ENCODE measurements at regions not wholly inside any gene's neighbourhood (a gene's known extent, or its start where the extent isn't known, plus 50 kb on each side); places are given as distances from the start of the nearest gene placed in this dataset.
"Not testable (repeated sequence)": the region's sequence is repeated elsewhere in the genome, so short reads cannot be mapped to it uniquely, and the experiment has no call there.

- H3K4me3 ChIP-seq = no peak overlapping the region
- DNase-seq = peak; percentile 30 to 64
- H3K27ac ChIP-seq = no peak overlapping the region
- H3K36me3 ChIP-seq = no peaks in the 10 kb centered on the region
- no peaks in the 10 kb centered on the region for H3K27me3 ChIP-seq
- no peaks in the 10 kb centered on the region for H3K4me1 ChIP-seq
- peaks cover 7% of the 10 kb centered on the region; the same call in 1 of the 2 replicates for H3K9me3 ChIP-seq (replicated peaks)
These were observed 57.3 kb upstream of the ADGRA3 start for GRCh38 chr4:22573198-22573597.

GRCh38 chr4:22573641-22574040, 57.8 kb upstream of the ADGRA3 start:
- Histone ChIP-seq H3K27me3 (no peaks in the 10 kb centered on the region), H3K4me1 (no peaks in the 10 kb centered on the region), H3K4me3 (no peak overlapping the region), H3K9me3 (replicated peaks) (peaks cover 7% of the 10 kb centered on the region; the same call in 1 of the 2 replicates), H3K27ac (no peak overlapping the region), H3K36me3 (no peaks in the 10 kb centered on the region)
- DNase-seq = no peak

GRCh38 chr4:22574424-22574823, 58.6 kb upstream of the ADGRA3 start:
- H3K27me3 ChIP-seq = no peaks in the 10 kb centered on the region
- no peak overlapping the region for H3K27ac ChIP-seq
- peaks cover 7% of the 10 kb centered on the region; the same call in 1 of the 2 replicates for H3K9me3 ChIP-seq (replicated peaks)
- no peak for DNase-seq
- H3K36me3 ChIP-seq = no peaks in the 10 kb centered on the region
- H3K4me3 ChIP-seq = no peak overlapping the region
- H3K4me1 ChIP-seq = no peaks in the 10 kb centered on the region

GRCh38 chr4:22574880-22575279, 59.0 kb upstream of the ADGRA3 start:
- no peaks in the 10 kb centered on the region for H3K36me3 ChIP-seq
- peaks cover 6% of the 10 kb centered on the region; the same call in 1 of the 2 replicates for H3K9me3 ChIP-seq (replicated peaks)
- no peak overlapping the region for H3K4me3 ChIP-seq
- no peaks in the 10 kb centered on the region for H3K27me3 ChIP-seq
- DNase-seq = no peak
- H3K4me1 ChIP-seq = no peaks in the 10 kb centered on the region
- H3K27ac ChIP-seq = no peak overlapping the region

GRCh38 chr4:22587253-22587652, 71.4 kb upstream of the ADGRA3 start:
- no peak overlapping the region for H3K27ac ChIP-seq
- no peaks in the 10 kb centered on the region for H3K9me3 ChIP-seq (replicated peaks)
- H3K36me3 ChIP-seq = no peaks in the 10 kb centered on the region
- no peaks in the 10 kb centered on the region for H3K27me3 ChIP-seq
- DNase-seq = no peak
- no peaks in the 10 kb centered on the region for H3K4me1 ChIP-seq
- no peak overlapping the region for H3K4me3 ChIP-seq

- H3K4me1 ChIP-seq = no peaks in the 10 kb centered on the region
- no peaks in the 10 kb centered on the region for H3K27me3 ChIP-seq
These were observed 78.1 kb upstream of the ADGRA3 start for GRCh38 chr4:22593933-22594332.

GRCh38 chr4:22595684-22596083, 79.8 kb upstream of the ADGRA3 start:
- Histone ChIP-seq H3K4me3 (no peak overlapping the region), H3K36me3 (no peaks in the 10 kb centered on the region), H3K4me1 (no peaks in the 10 kb centered on the region), H3K27me3 (no peaks in the 10 kb centered on the region), H3K9me3 (replicated peaks) (no peaks in the 10 kb centered on the region), H3K27ac (no peak overlapping the region)
- no peak for DNase-seq

More at GRCh38 chr4:22593933-22594332, 78.1 kb upstream of the ADGRA3 start:
- DNase-seq = no peak
- Histone ChIP-seq H3K4me3 (no peak overlapping the region), H3K27ac (no peak overlapping the region), H3K36me3 (no peaks in the 10 kb centered on the region), H3K9me3 (replicated peaks) (no peaks in the 10 kb centered on the region)

- Histone ChIP-seq H3K36me3 (no peaks in the 10 kb centered on the region), H3K4me3 (no peak overlapping the region), H3K27ac (no peak overlapping the region), H3K27me3 (no peaks in the 10 kb centered on the region), H3K4me1 (no peaks in the 10 kb centered on the region), H3K9me3 (replicated peaks) (no peaks in the 10 kb centered on the region)
- no peak for DNase-seq
These were observed 80.5 kb upstream of the ADGRA3 start for GRCh38 chr4:22596409-22596808.

GRCh38 chr4:22597471-22597870, 81.6 kb upstream of the ADGRA3 start:
- no peaks in the 10 kb centered on the region for H3K36me3 ChIP-seq
- no peaks in the 10 kb centered on the region for H3K4me1 ChIP-seq
- no peak overlapping the region for H3K27ac ChIP-seq
- no peak for DNase-seq
- H3K9me3 ChIP-seq (replicated peaks) = no peaks in the 10 kb centered on the region
- H3K27me3 ChIP-seq = no peaks in the 10 kb centered on the region
- H3K4me3 ChIP-seq = no peak overlapping the region

- not testable (repeated sequence) for H3K27me3 ChIP-seq; H3K36me3 ChIP-seq; H3K9me3 ChIP-seq (replicated peaks); DNase-seq; H3K4me1 ChIP-seq; H3K27ac ChIP-seq; H3K4me3 ChIP-seq
These were observed 82.5 kb upstream of the ADGRA3 start for GRCh38 chr4:22598113-22599047.

- not testable (repeated sequence) for H3K36me3 ChIP-seq; H3K9me3 ChIP-seq (replicated peaks); H3K27ac ChIP-seq; H3K4me3 ChIP-seq; H3K4me1 ChIP-seq; H3K27me3 ChIP-seq; DNase-seq
These were observed 83.5 kb upstream of the ADGRA3 start for GRCh38 chr4:22599228-22599928.

GRCh38 chr4:22599929-22600432, 84.1 kb upstream of the ADGRA3 start:
- H3K36me3 ChIP-seq; DNase-seq; H3K27ac ChIP-seq; H3K4me1 ChIP-seq; H3K9me3 ChIP-seq (replicated peaks); H3K27me3 ChIP-seq; H3K4me3 ChIP-seq: not testable (repeated sequence)

GRCh38 chr4:22601638-22602037, 85.8 kb upstream of the ADGRA3 start:
- not testable (repeated sequence) for H3K9me3 ChIP-seq (replicated peaks); H3K27ac ChIP-seq; H3K36me3 ChIP-seq; H3K27me3 ChIP-seq; H3K4me1 ChIP-seq; DNase-seq; H3K4me3 ChIP-seq

- H3K9me3 ChIP-seq (replicated peaks) = no peaks in the 10 kb centered on the region
- H3K36me3 ChIP-seq = no peaks in the 10 kb centered on the region
- no peak overlapping the region for H3K4me3 ChIP-seq
- H3K27me3 ChIP-seq = no peaks in the 10 kb centered on the region
- peak; percentile 62 to 70 for DNase-seq
- H3K27ac ChIP-seq = no peak overlapping the region
- no peaks in the 10 kb centered on the region for H3K4me1 ChIP-seq
These were observed 85.4 kb upstream of the GBA3 start for GRCh38 chr4:22607382-22607781.

GRCh38 chr4:22609951-22610525, 82.7 kb upstream of the GBA3 start:
- H3K36me3 ChIP-seq; H3K9me3 ChIP-seq (replicated peaks); H3K27me3 ChIP-seq; H3K4me1 ChIP-seq; H3K27ac ChIP-seq; DNase-seq; H3K4me3 ChIP-seq: not testable (repeated sequence)

Data from SJCRH30 (cell line).